GM13976 (cell line): ENCODE measurements at regions not wholly inside any gene's neighbourhood (a gene's known extent, or its start where the extent isn't known, plus 50 kb on each side); places are given as distances from the start of the nearest gene placed in this dataset.

Experiments
- DNase-seq: peaks from one replicate; pipeline ENCODE4 v3.0.0; 2012; ENCODE audit warnings: low spot score
- in situ Hi-C: fragments of 300-500 bp; cut with MboI; formaldehyde crosslinking; loops from one replicate; pipeline ENCODE4 v1.12.0; 2022; ENCODE audit warnings: low sequenced_read_pairs, mixed read lengths, inconsistent platforms; ENCODE audit not compliant: unreplicated experiment
- TF ChIP-seq, protein P1 (sequence below): IDR thresholded peaks from 2 replicates; pipeline ENCODE4 v1.5.1; 2012; ENCODE audit warnings: borderline replicate concordance, mild to moderate bottlenecking; ENCODE audit not compliant: insufficient read depth; ENCODE audit errors: extremely low read depth, missing control alignments, control extremely low read depth

DNA sequence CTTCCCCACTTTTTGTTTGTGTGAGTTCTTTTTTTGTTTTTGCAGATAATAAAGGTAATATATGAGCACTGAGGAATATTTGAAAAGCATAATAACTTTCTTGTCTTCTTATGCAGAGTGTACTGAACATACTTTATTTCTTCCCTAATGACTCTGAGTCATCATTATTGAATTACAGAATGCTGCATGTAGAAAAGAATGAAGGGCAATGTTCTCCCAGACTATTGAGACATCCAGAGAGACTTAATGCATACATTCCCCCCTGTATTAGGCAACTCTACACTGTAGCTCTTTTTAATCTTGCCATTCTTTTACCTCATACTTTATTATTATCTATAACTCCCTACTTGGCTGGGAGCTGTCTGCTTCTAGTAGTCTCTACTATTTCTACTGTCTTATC is 240.5 kb upstream of the ANKRD50 start:
- DNase-seq, result no peak
- TF ChIP-seq, protein P1, sequence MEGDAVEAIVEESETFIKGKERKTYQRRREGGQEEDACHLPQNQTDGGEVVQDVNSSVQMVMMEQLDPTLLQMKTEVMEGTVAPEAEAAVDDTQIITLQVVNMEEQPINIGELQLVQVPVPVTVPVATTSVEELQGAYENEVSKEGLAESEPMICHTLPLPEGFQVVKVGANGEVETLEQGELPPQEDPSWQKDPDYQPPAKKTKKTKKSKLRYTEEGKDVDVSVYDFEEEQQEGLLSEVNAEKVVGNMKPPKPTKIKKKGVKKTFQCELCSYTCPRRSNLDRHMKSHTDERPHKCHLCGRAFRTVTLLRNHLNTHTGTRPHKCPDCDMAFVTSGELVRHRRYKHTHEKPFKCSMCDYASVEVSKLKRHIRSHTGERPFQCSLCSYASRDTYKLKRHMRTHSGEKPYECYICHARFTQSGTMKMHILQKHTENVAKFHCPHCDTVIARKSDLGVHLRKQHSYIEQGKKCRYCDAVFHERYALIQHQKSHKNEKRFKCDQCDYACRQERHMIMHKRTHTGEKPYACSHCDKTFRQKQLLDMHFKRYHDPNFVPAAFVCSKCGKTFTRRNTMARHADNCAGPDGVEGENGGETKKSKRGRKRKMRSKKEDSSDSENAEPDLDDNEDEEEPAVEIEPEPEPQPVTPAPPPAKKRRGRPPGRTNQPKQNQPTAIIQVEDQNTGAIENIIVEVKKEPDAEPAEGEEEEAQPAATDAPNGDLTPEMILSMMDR, result no peak

DNA sequence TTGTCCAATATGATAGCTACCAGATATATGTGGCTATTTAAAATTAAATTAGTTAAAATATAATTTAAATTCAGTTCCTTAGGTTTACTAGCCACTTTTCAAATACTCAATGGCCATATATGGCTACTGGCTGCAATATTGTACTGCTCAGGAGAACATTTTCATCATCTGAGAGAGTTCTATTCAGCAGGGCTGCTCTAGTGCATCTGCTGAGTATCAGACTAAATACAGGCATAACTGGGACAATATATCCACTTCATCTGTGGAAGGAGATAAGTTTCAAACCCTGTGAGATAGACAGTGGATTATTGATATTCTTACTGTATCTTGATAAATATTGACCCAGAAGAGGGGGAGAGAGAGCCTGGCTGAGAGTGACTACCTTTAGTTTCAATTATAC is 240.1 kb upstream of the ANKRD50 start:
- TF ChIP-seq, protein P1, result no peak
- in situ Hi-C loops, result no loop called here
- DNase-seq, result no peak

More for the DNA sequence above, 240.5 kb upstream of the ANKRD50 start:
- in situ Hi-C loops, result no loop called here

DNA sequence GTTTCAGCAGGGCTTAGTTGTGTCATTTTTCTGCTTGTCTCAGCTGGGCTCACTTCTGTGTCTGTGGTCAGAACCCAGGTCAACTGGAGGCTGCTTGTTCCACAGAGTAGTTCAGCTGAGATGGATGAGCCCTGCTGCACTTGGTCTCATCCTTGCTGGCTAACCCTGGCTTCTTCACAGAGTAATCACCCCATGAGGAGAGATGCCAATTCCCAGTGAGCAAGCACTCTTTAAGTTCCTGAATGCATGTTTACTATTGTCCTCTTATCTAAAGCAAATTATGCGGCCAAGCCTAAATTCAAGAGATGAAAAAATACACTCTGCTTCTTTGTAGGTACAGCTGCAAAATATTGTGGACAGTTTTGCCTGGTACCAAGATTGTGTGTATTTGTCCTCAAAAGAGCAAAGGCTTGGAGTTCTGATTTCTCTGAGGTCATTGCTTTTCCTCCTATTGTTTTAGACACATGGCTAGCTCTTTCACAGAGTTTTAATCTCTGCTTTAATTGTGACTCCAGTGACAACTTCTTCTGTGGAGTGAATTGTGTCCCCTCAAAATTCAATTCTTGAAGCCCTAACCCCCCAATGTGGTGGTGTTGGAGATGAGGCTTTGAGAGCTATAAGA is 236.6 kb upstream of the ANKRD50 start:
- TF ChIP-seq, protein P1, result no peak

DNA sequence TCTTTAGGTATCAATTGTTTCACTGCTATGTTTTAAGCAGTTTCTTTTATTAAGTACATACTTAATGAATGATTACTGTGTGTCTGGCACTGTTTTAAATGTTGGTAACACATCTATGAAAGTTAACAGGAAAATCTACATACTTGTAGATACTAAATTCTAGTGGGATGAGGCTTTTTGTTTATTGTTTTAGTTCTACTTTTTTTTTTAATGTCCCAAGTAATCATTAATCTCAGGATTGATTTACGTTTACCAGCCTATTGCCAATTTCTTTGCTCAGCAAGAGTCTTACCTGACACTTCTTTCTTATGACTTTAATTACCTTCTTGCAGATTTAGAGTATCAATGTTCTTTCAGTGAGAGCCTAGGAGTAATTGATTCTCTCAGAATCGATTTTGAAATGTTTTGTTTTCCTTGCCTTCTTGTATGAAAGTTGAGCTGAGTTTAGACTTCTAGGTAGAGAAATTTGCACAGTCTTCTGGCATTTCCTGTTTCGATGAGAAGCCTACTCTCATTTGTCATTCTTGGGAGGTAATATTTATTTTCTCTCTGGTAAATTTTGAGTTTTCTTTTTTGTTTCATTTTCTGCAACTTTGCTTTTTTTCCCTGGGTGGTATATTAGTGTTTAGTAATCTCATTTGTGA is 235.2 kb upstream of the ANKRD50 start:
- TF ChIP-seq, protein P1, result no peak
- DNase-seq, result no peak
- in situ Hi-C loops, result no loop called here

More for the DNA sequence above, 236.6 kb upstream of the ANKRD50 start:
- in situ Hi-C loops, result no loop called here
- no peak for DNase-seq

DNA sequence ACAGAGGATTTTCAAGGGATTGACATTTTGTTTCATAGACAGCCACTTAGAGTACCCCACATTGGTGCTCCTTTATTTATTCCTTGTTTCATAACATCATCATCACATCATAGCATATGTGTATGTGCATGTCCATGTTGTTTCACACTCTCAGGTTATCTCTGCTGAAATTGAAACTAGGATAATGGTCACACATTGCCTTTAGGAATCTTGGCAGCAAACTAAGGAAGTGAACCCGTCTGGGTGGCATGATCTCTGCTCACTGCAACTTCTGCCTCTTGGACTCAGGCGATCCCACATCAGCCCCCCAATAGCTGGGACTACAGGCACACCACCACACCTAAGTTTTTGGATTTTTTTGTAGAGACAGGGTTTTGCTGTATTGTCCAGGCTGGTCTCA is 234.2 kb upstream of the ANKRD50 start:
- in situ Hi-C loops, result no loop called here
- TF ChIP-seq, protein P1, result no peak
- DNase-seq, result no peak

DNA sequence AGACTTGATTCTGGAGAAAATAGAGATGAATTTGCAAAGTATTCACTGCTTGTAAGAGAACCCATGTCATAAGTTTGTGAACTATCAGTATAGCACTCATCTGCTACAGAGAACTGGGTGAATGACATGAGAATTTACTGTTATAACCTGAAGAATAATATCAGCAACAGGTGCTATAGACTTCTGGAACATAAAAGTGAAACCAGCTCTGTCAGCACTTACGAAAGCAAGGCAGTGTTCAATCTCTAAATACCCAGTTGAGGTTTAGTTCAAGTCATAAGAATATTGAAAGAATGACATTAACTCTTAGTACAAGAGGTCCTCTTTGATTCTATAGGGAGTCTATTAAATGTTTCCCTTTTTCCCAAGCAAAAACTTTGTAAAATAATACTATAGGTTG is 232.9 kb upstream of the ANKRD50 start:
- TF ChIP-seq, protein P1, result no peak
- in situ Hi-C loops, result no loop called here
- DNase-seq, result no peak
